ENCODE measurements at regions not wholly inside any gene's neighbourhood (a gene's known extent, or its start where the extent isn't known, plus 50 kb on each side); places are given as distances from the start of the nearest gene placed in this dataset.

GRCh38 chr2:196318517-196319377 is 147.4 kb upstream of the STK17B start:
- intact Hi-C loops (cut with micrococcal nuclease), result no loop called here
- no peak for DNase-seq
- Mint-ChIP-seq H3K9me3 (no peaks in the 10 kb centered on the region), H3K4me1 (no peaks in the 10 kb centered on the region), H3K4me3 (no peak overlapping the region), H3K27ac (no peak overlapping the region), H3K36me3 (ENCODE audit: low read depth) (no peaks in the 10 kb centered on the region), H3K27me3 (peaks cover 16% of the 10 kb centered on the region)

GRCh38 chr2:196322973-196323810 is 151.8 kb upstream of the STK17B start:
- Mint-ChIP-seq H3K36me3 (ENCODE audit: low read depth) (no peaks in the 10 kb centered on the region), H3K4me1 (no peaks in the 10 kb centered on the region), H3K4me3 (no peak overlapping the region), H3K27me3 (peaks cover 21% of the 10 kb centered on the region), H3K27ac (no peak overlapping the region), H3K9me3 (no peaks in the 10 kb centered on the region)
- intact Hi-C loops (cut with micrococcal nuclease), result no loop called here
- DNase-seq, result no peak

DNA sequence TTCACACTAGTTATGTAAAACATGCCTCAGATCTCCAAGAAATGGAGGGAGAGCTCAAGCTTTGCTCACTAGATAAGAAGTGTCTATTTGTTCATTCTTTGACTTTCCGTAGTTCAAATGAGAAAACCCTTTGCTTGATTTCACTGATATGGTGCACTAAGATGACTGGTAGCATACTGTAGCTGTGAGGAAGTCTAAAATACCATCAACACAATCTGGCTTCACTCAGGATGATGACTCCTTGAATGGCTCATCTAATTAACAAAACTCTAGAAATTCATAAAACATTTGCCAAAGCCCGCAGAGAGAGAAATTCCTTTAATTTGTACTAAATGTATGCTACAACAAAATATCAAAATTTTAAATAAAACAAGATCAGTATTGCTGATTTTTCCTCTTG is 152.8 kb upstream of the STK17B start:
- Mint-ChIP-seq H3K4me3 (no peak overlapping the region), H3K4me1 (no peaks in the 10 kb centered on the region), H3K27me3 (peaks cover 24% of the 10 kb centered on the region), H3K36me3 (ENCODE audit: low read depth) (no peaks in the 10 kb centered on the region), H3K9me3 (no peaks in the 10 kb centered on the region), H3K27ac (no peak overlapping the region)
- no peak for DNase-seq
- intact Hi-C loops (cut with micrococcal nuclease), result no loop called here

GRCh38 chr2:196328088-196328680 is 156.8 kb upstream of the STK17B start:
- H3K4me3 Mint-ChIP-seq, result no peak overlapping the region
- H3K36me3 Mint-ChIP-seq (ENCODE audit: low read depth), result no peaks in the 10 kb centered on the region
- no peak for DNase-seq
- H3K27me3 Mint-ChIP-seq, result peaks cover 35% of the 10 kb centered on the region
- H3K9me3 Mint-ChIP-seq, result no peaks in the 10 kb centered on the region
- no peak overlapping the region for H3K27ac Mint-ChIP-seq
- no peaks in the 10 kb centered on the region for H3K4me1 Mint-ChIP-seq
- intact Hi-C loops (cut with micrococcal nuclease), result no loop called here

DNA sequence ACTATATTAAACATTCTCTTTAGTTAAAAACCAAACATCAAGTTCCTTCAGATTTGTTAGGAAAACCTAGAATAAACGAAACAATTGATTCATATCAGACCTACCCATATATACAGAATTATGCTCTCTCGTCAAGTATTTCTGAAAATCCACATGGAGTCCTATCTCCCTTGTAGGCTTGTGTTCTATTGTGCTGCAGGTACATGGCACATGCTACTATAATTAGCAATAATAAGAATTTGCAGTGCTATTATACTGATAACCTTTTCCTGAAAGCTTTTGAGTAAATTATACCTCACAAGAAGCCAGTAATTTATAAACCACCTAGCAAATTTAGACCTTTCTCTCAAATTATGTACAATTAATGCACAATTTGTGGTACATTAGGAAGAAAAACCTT is 158.6 kb upstream of the STK17B start:
- DNase-seq, result no peak
- Mint-ChIP-seq H3K4me3 (no peak overlapping the region), H3K27ac (no peak overlapping the region), H3K9me3 (no peaks in the 10 kb centered on the region), H3K4me1 (no peaks in the 10 kb centered on the region), H3K36me3 (ENCODE audit: low read depth) (no peaks in the 10 kb centered on the region), H3K27me3 (peaks cover 25% of the 10 kb centered on the region)
- intact Hi-C loops (cut with micrococcal nuclease), result loop anchor here (10.0 kb wide), 1 partner anchor 675 kb away; the partner anchor contains the start of gene SLC39A10

- H3K4me1 Mint-ChIP-seq, result no peaks in the 10 kb centered on the region
- no peak overlapping the region for H3K4me3 Mint-ChIP-seq
- intact Hi-C loops (cut with micrococcal nuclease), result loop anchor here (10.0 kb wide), 1 partner anchor 676 kb away; the partner anchor contains the start of gene SLC39A10
- H3K27ac Mint-ChIP-seq, result no peak overlapping the region
- H3K36me3 Mint-ChIP-seq (ENCODE audit: low read depth), result no peaks in the 10 kb centered on the region
- H3K27me3 Mint-ChIP-seq, result peaks cover 23% of the 10 kb centered on the region
- no peaks in the 10 kb centered on the region for H3K9me3 Mint-ChIP-seq
- DNase-seq, result no peak
Observed at GRCh38 chr2:196330645-196331044, 159.3 kb upstream of the STK17B start.

GRCh38 chr2:196331143-196331542 is 159.8 kb upstream of the STK17B start:
- no peaks in the 10 kb centered on the region for H3K36me3 Mint-ChIP-seq (ENCODE audit: low read depth)
- DNase-seq, result no peak
- H3K27me3 Mint-ChIP-seq, result peaks cover 23% of the 10 kb centered on the region
- no peak overlapping the region for H3K27ac Mint-ChIP-seq
- H3K4me3 Mint-ChIP-seq, result no peak overlapping the region
- intact Hi-C loops (cut with micrococcal nuclease), result loop anchor here (10.0 kb wide), 1 partner anchor 676 kb away; the partner anchor contains the start of gene SLC39A10
- no peaks in the 10 kb centered on the region for H3K4me1 Mint-ChIP-seq
- H3K9me3 Mint-ChIP-seq, result no peaks in the 10 kb centered on the region

- Mint-ChIP-seq H3K27ac (no peak overlapping the region), H3K27me3 (peaks cover 21% of the 10 kb centered on the region), H3K9me3 (no peaks in the 10 kb centered on the region), H3K4me3 (no peak overlapping the region), H3K36me3 (ENCODE audit: low read depth) (no peaks in the 10 kb centered on the region), H3K4me1 (peaks cover 3% of the 10 kb centered on the region)
- intact Hi-C loops (cut with micrococcal nuclease), result loop anchor here (10.0 kb wide), 1 partner anchor 677 kb away; the partner anchor contains the start of gene SLC39A10
- DNase-seq, result no peak
Observed at GRCh38 chr2:196331851-196332250, 160.5 kb upstream of the STK17B start.

DNA sequence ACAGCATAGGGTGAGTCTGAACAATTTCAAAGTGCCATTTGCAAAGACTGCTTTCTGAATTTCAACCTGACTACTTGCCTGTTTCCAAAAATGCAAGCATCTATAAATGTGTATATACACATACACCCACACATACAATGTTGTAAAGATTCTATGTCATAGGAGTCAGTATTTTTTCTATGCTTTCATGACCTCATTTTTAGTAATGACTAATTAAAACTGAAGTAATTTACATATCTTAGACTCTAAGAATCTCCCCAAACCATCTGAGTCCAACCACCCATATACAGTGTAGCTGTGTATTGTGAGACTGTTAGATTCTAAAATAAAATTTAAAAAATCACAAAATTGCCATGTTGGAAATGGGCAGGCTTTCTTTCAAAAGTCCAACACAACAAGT is 162.0 kb upstream of the STK17B start:
- intact Hi-C loops (cut with micrococcal nuclease), result loop anchor here (10.0 kb wide), 1 partner anchor 679 kb away; the partner anchor contains the start of gene SLC39A10
- H3K4me3 Mint-ChIP-seq, result no peak overlapping the region
- H3K9me3 Mint-ChIP-seq, result no peaks in the 10 kb centered on the region
- no peak overlapping the region for H3K27ac Mint-ChIP-seq
- no peaks in the 10 kb centered on the region for H3K36me3 Mint-ChIP-seq (ENCODE audit: low read depth)
- peaks cover 18% of the 10 kb centered on the region for H3K27me3 Mint-ChIP-seq
- no peak for DNase-seq
- H3K4me1 Mint-ChIP-seq, result peaks cover 3% of the 10 kb centered on the region

DNA sequence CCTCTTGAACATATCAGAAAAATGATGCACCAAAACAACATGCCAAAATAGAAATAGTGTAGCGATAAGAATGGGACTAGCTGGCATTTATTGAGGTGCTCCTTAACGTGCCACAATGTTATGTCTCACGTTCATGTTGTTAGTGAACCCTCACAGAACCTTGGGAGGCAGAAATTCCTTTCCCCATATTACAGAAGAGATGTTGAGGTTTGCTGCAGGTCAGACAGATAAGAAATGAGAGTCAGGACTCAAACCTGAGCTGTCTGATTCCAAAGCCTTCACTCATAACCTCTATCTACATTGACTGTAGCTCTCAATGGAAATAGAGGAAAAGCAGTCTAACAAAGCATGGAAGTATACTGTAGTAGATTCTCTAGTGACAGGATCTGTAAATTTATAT is 163.3 kb upstream of the STK17B start:
- H3K36me3 Mint-ChIP-seq (ENCODE audit: low read depth), result no peaks in the 10 kb centered on the region
- intact Hi-C loops (cut with micrococcal nuclease), result loop anchor here (5.0 to 10.0 kb wide), 2 partner anchors 42 to 680 kb away; partner anchors contain the start of gene SLC39A10
- no peaks in the 10 kb centered on the region for H3K9me3 Mint-ChIP-seq
- H3K27ac Mint-ChIP-seq, result no peak overlapping the region
- DNase-seq, result no peak
- H3K4me1 Mint-ChIP-seq, result peaks cover 3% of the 10 kb centered on the region
- peaks cover 16% of the 10 kb centered on the region for H3K27me3 Mint-ChIP-seq
- no peak overlapping the region for H3K4me3 Mint-ChIP-seq

- no peak for DNase-seq
- Mint-ChIP-seq H3K4me1 (peaks cover 3% of the 10 kb centered on the region), H3K9me3 (no peaks in the 10 kb centered on the region), H3K27me3 (peaks cover 14% of the 10 kb centered on the region), H3K36me3 (ENCODE audit: low read depth) (no peaks in the 10 kb centered on the region), H3K4me3 (no peak overlapping the region), H3K27ac (no peak overlapping the region)
- intact Hi-C loops (cut with micrococcal nuclease), result loop anchor here (5.0 to 10.0 kb wide), 2 partner anchors 43 to 680 kb away; partner anchors contain the start of gene SLC39A10
Observed at GRCh38 chr2:196335221-196335634, 163.8 kb upstream of the STK17B start.

DNA sequence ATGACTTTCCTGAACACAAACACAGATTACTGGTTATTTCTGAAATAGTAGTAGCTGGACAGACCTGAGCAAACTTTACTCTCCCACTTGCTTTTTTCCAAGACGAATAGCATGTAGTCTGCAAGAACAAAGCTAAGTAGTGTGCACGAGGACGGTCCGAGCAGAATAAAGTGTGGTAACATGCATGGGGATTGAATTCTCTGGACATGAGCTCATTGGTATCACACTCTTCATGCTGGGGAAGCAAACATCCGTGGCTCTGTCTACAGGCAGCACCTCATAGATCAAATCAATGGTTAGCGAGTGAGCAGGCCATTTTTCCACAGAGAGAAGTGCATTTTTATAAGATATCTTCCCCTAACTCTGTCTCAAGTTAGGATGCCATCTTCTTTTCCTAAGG is 164.8 kb upstream of the STK17B start:
- no peaks in the 10 kb centered on the region for H3K9me3 Mint-ChIP-seq
- no peak overlapping the region for H3K27ac Mint-ChIP-seq
- DNase-seq, result no peak
- no peaks in the 10 kb centered on the region for H3K36me3 Mint-ChIP-seq (ENCODE audit: low read depth)
- H3K4me1 Mint-ChIP-seq, result peaks cover 3% of the 10 kb centered on the region
- no peak overlapping the region for H3K4me3 Mint-ChIP-seq
- peaks cover 13% of the 10 kb centered on the region for H3K27me3 Mint-ChIP-seq
- intact Hi-C loops (cut with micrococcal nuclease), result loop anchor here (5.0 to 10.0 kb wide), 2 partner anchors 44 to 681 kb away; partner anchors contain the start of gene SLC39A10

GRCh38 chr2:196336715-196337114 is 165.3 kb upstream of the STK17B start:
- Mint-ChIP-seq H3K4me1 (peaks cover 3% of the 10 kb centered on the region), H3K4me3 (no peak overlapping the region), H3K27me3 (peaks cover 14% of the 10 kb centered on the region), H3K27ac (no peak overlapping the region), H3K36me3 (ENCODE audit: low read depth) (no peaks in the 10 kb centered on the region), H3K9me3 (no peaks in the 10 kb centered on the region)
- intact Hi-C loops (cut with micrococcal nuclease), result loop anchor here (1.0 to 10.0 kb wide), 4 partner anchors 44 to 682 kb away; partner anchors contain the start of gene SLC39A10
- no peak for DNase-seq

Measured in activated CD4-positive, alpha-beta T cell treated with anti-CD3 and anti-CD28 coated beads, Interleukin-2, amount 10 ng/mL, durations not matched to agents 24 days and 14 days (primary cell).